ENCODE measurements at regions not wholly inside any gene's neighbourhood (a gene's known extent, or its start where the extent isn't known, plus 50 kb on each side); places are given as distances from the start of the nearest gene placed in this dataset.

DNA sequence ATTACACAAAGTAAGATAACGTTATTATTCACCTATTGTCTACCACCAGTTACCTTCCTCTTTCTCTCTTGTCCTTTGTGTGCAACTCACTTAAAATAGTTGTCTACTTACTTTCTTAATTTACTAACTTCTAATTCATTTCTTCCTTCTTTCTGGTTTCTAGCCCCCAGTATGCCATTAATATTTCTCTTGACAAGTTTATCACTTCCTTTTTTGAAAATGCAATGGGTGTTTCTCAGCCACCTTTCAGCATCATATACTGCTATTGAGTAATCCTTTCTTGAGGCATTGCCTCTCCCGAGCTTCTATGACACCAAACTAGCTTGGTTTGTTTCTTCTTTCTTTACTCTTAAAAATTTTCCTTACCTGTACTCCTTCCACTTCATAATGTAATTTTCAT lies 633.6 kb downstream of the TMTC2 start:
- H3K4me3 ChIP-seq (replicated peaks; ENCODE audit: low read depth, low read length): no peak overlapping the region
- TF ChIP-seq, protein P1, sequence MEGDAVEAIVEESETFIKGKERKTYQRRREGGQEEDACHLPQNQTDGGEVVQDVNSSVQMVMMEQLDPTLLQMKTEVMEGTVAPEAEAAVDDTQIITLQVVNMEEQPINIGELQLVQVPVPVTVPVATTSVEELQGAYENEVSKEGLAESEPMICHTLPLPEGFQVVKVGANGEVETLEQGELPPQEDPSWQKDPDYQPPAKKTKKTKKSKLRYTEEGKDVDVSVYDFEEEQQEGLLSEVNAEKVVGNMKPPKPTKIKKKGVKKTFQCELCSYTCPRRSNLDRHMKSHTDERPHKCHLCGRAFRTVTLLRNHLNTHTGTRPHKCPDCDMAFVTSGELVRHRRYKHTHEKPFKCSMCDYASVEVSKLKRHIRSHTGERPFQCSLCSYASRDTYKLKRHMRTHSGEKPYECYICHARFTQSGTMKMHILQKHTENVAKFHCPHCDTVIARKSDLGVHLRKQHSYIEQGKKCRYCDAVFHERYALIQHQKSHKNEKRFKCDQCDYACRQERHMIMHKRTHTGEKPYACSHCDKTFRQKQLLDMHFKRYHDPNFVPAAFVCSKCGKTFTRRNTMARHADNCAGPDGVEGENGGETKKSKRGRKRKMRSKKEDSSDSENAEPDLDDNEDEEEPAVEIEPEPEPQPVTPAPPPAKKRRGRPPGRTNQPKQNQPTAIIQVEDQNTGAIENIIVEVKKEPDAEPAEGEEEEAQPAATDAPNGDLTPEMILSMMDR (IDR thresholded peaks at IDR 0.05; ENCODE audit: low read depth, low read length, missing control alignments): no peak
- DNase-seq (ENCODE audit: extremely low read depth, low read depth): no peak

DNA sequence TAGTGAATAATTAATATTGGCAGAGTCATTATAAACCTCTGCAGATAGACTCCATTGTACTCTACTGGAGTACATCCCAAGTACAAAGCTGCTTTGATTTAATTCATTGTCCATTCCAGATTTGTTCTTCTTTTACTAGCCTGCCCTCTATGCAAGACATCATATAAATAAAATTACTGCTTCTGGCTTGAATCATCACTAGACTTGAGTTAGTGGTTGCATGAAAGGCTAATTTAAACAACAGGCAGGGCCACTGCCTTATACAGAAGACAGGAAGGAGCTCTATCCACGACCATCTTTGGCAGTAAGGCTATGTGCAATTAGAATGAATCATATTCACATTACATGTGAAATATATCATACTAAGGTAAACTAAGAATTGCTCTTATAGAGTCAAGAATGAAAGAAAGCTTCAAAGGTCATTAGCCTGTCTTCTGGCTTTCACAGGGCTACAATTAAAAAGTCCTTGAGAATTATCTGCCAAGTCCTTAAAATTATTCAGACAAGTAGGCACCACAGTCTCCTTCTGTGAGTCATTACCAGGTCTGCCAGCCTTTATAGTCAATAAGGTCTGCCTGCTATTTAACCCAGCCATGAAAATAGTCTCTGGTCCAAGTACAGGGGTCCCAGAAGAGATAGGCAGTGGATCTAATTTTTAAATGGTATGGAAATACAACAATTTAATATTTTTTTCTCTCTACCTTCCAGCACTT lies 631.8 kb downstream of the TMTC2 start:
- H3K4me3 ChIP-seq (replicated peaks; ENCODE audit: low read depth, low read length): no peak overlapping the region
- TF ChIP-seq, protein P1 (IDR thresholded peaks at IDR 0.05; ENCODE audit: low read depth, low read length, missing control alignments): no peak
- DNase-seq (ENCODE audit: extremely low read depth, low read depth): no peak

DNA sequence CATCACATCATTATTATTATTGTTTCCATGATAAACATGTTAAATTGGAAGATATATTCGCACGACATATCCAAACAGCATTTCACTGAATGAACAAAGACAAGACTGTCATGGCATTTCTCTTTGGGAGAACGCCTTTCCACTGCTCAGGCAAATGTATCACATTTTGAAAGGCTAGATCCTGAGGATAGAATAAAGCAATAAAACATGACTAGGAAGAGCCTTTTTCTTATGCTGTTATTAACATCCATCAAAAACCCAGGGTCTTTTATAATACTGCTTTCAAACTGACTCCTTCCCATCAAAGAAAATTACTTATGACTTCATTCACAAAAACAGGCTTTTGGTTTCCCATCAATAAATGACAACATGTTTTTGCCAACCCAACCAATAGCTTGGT lies 630.9 kb downstream of the TMTC2 start:
- no peak for DNase-seq (ENCODE audit: extremely low read depth, low read depth)

DNA sequence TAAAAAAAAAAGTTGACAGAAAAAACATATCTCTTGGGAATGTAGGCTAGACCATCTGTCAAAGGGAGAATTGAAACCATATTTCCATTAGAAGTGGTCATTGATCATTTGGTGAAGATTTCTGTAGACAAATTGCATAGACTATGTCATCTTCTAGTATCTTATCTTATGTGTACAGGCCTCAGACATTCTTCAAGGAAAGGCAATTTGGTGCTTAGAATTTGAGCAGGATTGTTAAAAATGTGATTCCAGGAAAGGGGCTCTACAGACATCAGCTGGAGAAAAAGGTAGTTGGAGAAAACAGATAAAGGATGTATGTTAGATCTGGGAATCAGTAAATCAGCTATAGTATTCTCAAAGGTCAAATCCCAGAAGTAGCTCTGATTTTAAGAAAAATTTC lies 627.1 kb downstream of the TMTC2 start:
- no peak overlapping the region for H3K4me3 ChIP-seq (replicated peaks; ENCODE audit: low read depth, low read length)
- no peak for DNase-seq (ENCODE audit: extremely low read depth, low read depth)
- TF ChIP-seq, protein P1 (IDR thresholded peaks at IDR 0.05; ENCODE audit: low read depth, low read length, missing control alignments): no peak

More for the DNA sequence above, 630.9 kb downstream of the TMTC2 start:
- TF ChIP-seq, protein P1 (IDR thresholded peaks at IDR 0.05; ENCODE audit: low read depth, low read length, missing control alignments): no peak
- no peak overlapping the region for H3K4me3 ChIP-seq (replicated peaks; ENCODE audit: low read depth, low read length)

- TF ChIP-seq, protein P1 (IDR thresholded peaks at IDR 0.05; ENCODE audit: low read depth, low read length, missing control alignments): no peak
- H3K4me3 ChIP-seq (replicated peaks; ENCODE audit: low read depth, low read length): no peak overlapping the region
- DNase-seq (ENCODE audit: extremely low read depth, low read depth): no peak
These were observed 626.6 kb downstream of the TMTC2 start for GRCh38 chr12:83313322-83313721.

GRCh38 chr12:83276904-83277303 lies 590.2 kb downstream of the TMTC2 start:
- H3K4me3 ChIP-seq (replicated peaks; ENCODE audit: low read depth, low read length): no peak overlapping the region
- TF ChIP-seq, protein P1 (IDR thresholded peaks at IDR 0.05; ENCODE audit: low read depth, low read length, missing control alignments): no peak
- no peak for DNase-seq (ENCODE audit: extremely low read depth, low read depth)

DNA sequence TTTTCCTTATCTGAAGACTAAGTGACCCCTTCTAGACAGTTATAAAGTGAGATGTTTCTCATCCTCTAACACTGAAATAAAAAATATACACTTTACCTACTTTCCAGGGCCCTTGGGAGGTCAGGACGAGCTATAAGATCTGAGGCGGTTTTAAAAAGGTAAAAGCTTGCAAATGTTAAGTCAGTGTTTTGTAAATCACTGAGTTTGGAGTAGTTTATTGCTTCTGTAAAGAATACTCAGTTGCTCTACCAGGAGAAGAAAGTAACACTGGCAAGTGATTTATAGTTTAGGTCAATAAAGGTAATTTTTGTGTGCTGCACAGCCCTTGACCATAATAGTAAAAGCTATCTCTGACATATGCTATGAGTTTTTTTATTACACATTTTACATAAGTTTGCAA lies 584.5 kb downstream of the TMTC2 start:
- no peak for DNase-seq (ENCODE audit: extremely low read depth, low read depth)
- TF ChIP-seq, protein P1 (IDR thresholded peaks at IDR 0.05; ENCODE audit: low read depth, low read length, missing control alignments): no peak
- H3K4me3 ChIP-seq (replicated peaks; ENCODE audit: low read depth, low read length): no peak overlapping the region
